Endothelial cell of umbilical vein (primary cell): ENCODE measurements at regions not wholly inside any gene's neighbourhood (a gene's known extent, or its start where the extent isn't known, plus 50 kb on each side); places are given as distances from the start of the nearest gene placed in this dataset.

Experiments used
- BruUV-seq: library from RNA; stranded (reverse); fragments of 400-500 nt; replicated peaks from 2 replicates; lab custom pipeline; 2021; lab: Mats Ljungman, UMichigan
- CTCF ChIA-PET: fragments of 300-600, 350-600 bp; sonication (Branson Sonifier 250); formaldehyde crosslinking; loops from one replicate; lab custom pipeline; 2021; ENCODE audit warnings: antibody characterized with exemption, inconsistent platforms; lab: Charles Lee
- POLR2A ChIA-PET: fragments of 300-600, 350-600 bp; sonication (Branson Sonifier 250); formaldehyde crosslinking; loops from one replicate; lab custom pipeline; 2021; ENCODE audit warnings: antibody characterized with exemption, inconsistent platforms; lab: Charles Lee
- DNase-seq: peaks from one replicate; pipeline ENCODE4 v3.0.0-alpha.2; 2011; ENCODE audit warnings: low read depth, low spot score
- FAIRE-seq: peaks from 2 replicates; lab custom pipeline; 2011; peaks lifted over from hg19 to GRCh38; lab: Jason Lieb, UNC
- H2AFZ ChIP-seq: 2 replicates; pipeline ENCODE4 v1.6.0; 2012; ENCODE audit warnings: low read depth, low read length, control low read depth, inconsistent platforms
- H3K27ac ChIP-seq: 2 replicates; pipeline ENCODE4 v1.5.1; 2011; ENCODE audit warnings: low read depth, mild to moderate bottlenecking, control low read depth, low read length, moderate library complexity; ENCODE audit not compliant: insufficient read depth
- H3K27me3 ChIP-seq, 2 experiments: 2 replicates each; pipeline versions ENCODE4 v1.6.0 to v1.6.1; 2011; ENCODE audit warnings: low read length in 2 of 2, mixed read lengths in 1 of 2; ENCODE audit not compliant: control insufficient read depth in 2 of 2, insufficient read depth in 2 of 2
- H3K36me3 ChIP-seq, 2 experiments: 2 replicates in 1 of 2; 3 replicates in 1 of 2; pipeline ENCODE4 v1.5.1; 2011; ENCODE audit warnings: low read length in 2 of 2, mild to moderate bottlenecking in 1 of 2, moderate library complexity in 1 of 2; ENCODE audit not compliant: control insufficient read depth in 2 of 2, insufficient read depth in 2 of 2; ENCODE audit errors: extremely low read depth in 1 of 2
- H3K4me1 ChIP-seq: 3 replicates; pipeline ENCODE4 v1.5.1; 2011; ENCODE audit warnings: mild to moderate bottlenecking, low read length; ENCODE audit not compliant: control insufficient read depth, insufficient read depth; ENCODE audit errors: extremely low read depth
- H3K4me2 ChIP-seq: 2 replicates; pipeline ENCODE4 v1.6.1; 2011; ENCODE audit warnings: low read length, control low read depth, mixed read lengths; ENCODE audit not compliant: insufficient read depth
- H3K4me3 ChIP-seq, 3 experiments: fragments of 200-600 bp in 1 of 3; sonication (generic), shearing (Covaris generic) in 1 of 3; replicated peaks in 1 of 3; 2 replicates each; pipeline ENCODE4 v1.5.1; 2011 to 2016; ENCODE audit warnings: control low read depth in 3 of 3, low read length in 3 of 3, mild to moderate bottlenecking in 2 of 3, inconsistent platforms in 1 of 3, low read depth in 1 of 3, moderate library complexity in 1 of 3; ENCODE audit not compliant: insufficient read depth in 1 of 3
- H3K79me2 ChIP-seq: 2 replicates; pipeline ENCODE4 v1.6.0; 2012; ENCODE audit warnings: low read length, inconsistent platforms; ENCODE audit not compliant: control insufficient read depth, insufficient read depth
- H3K9ac ChIP-seq: replicated peaks from 2 replicates; pipeline ENCODE3; 2011; ENCODE audit warnings: low read length, control low read depth; ENCODE audit not compliant: insufficient read depth; ENCODE audit errors: extremely low read depth
- H3K9me1 ChIP-seq: replicated peaks from 3 replicates; pipeline ENCODE4 v1.6.0; 2011; ENCODE audit warnings: mild to moderate bottlenecking, low read length; ENCODE audit not compliant: control insufficient read depth, insufficient read depth; ENCODE audit errors: extremely low read depth
- H3K9me3 ChIP-seq: replicated peaks from 2 replicates; pipeline ENCODE4 v1.5.1; 2012; ENCODE audit warnings: low read length, inconsistent platforms; ENCODE audit not compliant: control insufficient read depth, insufficient read depth
- H4K20me1 ChIP-seq: replicated peaks from 2 replicates; pipeline ENCODE3; 2011; ENCODE audit warnings: mild to moderate bottlenecking, low read length; ENCODE audit not compliant: control insufficient read depth, insufficient read depth; ENCODE audit errors: extremely low read depth
- EZH2 ChIP-seq: IDR thresholded peaks from 2 replicates; pipeline ENCODE4 v1.6.1; 2012; ENCODE audit warnings: borderline replicate concordance, low read depth, mild to moderate bottlenecking, moderate library complexity, low read length, inconsistent platforms; ENCODE audit not compliant: severe bottlenecking
- FOS ChIP-seq: IDR thresholded peaks from 2 replicates; pipeline ENCODE4 v1.6.1; 2011; ENCODE audit warnings: mild to moderate bottlenecking, low read length, moderate library complexity, borderline replicate concordance; ENCODE audit not compliant: insufficient read depth
- GATA2 ChIP-seq: IDR thresholded peaks from 2 replicates; pipeline ENCODE4 v1.7.0; 2011; ENCODE audit warnings: low read depth, mild to moderate bottlenecking, moderate library complexity, mixed read lengths, low read length; ENCODE audit not compliant: insufficient read length, insufficient read depth
- JUN ChIP-seq: IDR thresholded peaks from 2 replicates; pipeline ENCODE4 v1.6.1; 2011; ENCODE audit warnings: borderline replicate concordance, low read depth; ENCODE audit not compliant: insufficient read length, insufficient read depth
- MYC ChIP-seq: IDR thresholded peaks from one replicate; pipeline ENCODE4 v1.6.1; 2011; ENCODE audit warnings: mild to moderate bottlenecking, low read depth, low read length
- POLR2A ChIP-seq: IDR thresholded peaks from 2 replicates; pipeline ENCODE4 v1.6.1; 2012; ENCODE audit warnings: low read depth, mild to moderate bottlenecking, control low read depth, low read length
- POLR2AphosphoS5 ChIP-seq: IDR thresholded peaks from 2 replicates; pipeline ENCODE4 v1.6.1; 2012; ENCODE audit warnings: low read depth, mild to moderate bottlenecking, control low read depth, low read length, moderate library complexity; ENCODE audit not compliant: insufficient read depth
- dilution Hi-C: fragments of 300-500 bp; cut with MboI; formaldehyde crosslinking; loops from one replicate; pipeline ENCODE4 v1.15.0; 2019; ENCODE audit warnings: low sequenced_read_pairs; ENCODE audit not compliant: extremely low pct_ligation_motif_present
- intact Hi-C: fragments of 100-400 bp; cut with micrococcal nuclease; formaldehyde crosslinking; loops from one replicate; pipeline ENCODE4 v1.10.0; 2022
- TF ChIP-seq, protein P1 (sequence below): IDR thresholded peaks from 2 replicates; pipeline ENCODE4 v1.6.1; 2011; ENCODE audit not compliant: insufficient read depth, insufficient read length
- TF ChIP-seq, protein P2 (sequence below), 2 donors: IDR thresholded peaks; 1 replicate in 1 of 2; 2 replicates in 1 of 2; pipeline ENCODE4 v1.5.1; 2011; ENCODE audit warnings: low read length in 2 of 2, mild to moderate bottlenecking in 2 of 2, moderate library complexity in 2 of 2, control low read depth in 1 of 2, inconsistent platforms in 1 of 2, low read depth in 1 of 2; ENCODE audit not compliant: insufficient read depth in 1 of 2; ENCODE audit errors: extremely low read depth in 1 of 2

DNA sequence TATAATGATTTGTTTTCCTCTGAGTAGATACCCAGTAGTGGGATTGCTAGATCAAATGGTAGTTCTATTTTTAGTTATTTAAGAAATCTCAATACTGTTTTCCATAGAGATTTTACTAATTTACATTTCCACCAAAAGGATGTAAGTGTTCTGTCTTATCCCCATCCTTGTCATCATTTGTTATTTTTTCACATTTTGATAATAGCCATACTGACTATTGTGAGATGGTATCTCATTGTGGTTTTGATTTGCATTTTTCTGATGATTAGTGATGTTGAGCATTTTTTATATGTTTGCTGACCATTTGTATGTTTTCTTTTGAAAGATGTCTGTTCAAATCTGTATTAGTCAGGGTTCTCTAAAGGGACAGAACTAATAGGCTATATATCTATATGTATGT is 160.0 kb upstream of the TMEM229A start:
- Histone ChIP-seq H2AFZ (no peak overlapping the region), H3K9me1 (no peaks in the 10 kb centered on the region), H3K79me2 (no peaks in the 10 kb centered on the region), H3K9me3 (no peaks in the 10 kb centered on the region), H3K9ac (no peak overlapping the region), H3K27me3 (no peaks in the 10 kb centered on the region), H3K36me3 (no peaks in the 10 kb centered on the region), H3K4me3 (no peak overlapping the region), H4K20me1 (no peaks in the 10 kb centered on the region), H3K27ac (no peak overlapping the region), H3K4me1 (no peaks in the 10 kb centered on the region), H3K4me2 (no peak overlapping the region)
- intact Hi-C loops (no loop called here), dilution Hi-C loops (no loop called here)
- DNase-seq (no peak), FAIRE-seq (no peak)
- TF ChIP-seq GATA2 (no peak), JUN (no peak), POLR2AphosphoS5 (no peak), EZH2 (no peak), MYC (no peak), FOS (no peak), POLR2A (no peak)
- TF ChIP-seq, protein P1, sequence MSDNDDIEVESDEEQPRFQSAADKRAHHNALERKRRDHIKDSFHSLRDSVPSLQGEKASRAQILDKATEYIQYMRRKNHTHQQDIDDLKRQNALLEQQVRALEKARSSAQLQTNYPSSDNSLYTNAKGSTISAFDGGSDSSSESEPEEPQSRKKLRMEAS: no peak
- TF ChIP-seq, protein P2, sequence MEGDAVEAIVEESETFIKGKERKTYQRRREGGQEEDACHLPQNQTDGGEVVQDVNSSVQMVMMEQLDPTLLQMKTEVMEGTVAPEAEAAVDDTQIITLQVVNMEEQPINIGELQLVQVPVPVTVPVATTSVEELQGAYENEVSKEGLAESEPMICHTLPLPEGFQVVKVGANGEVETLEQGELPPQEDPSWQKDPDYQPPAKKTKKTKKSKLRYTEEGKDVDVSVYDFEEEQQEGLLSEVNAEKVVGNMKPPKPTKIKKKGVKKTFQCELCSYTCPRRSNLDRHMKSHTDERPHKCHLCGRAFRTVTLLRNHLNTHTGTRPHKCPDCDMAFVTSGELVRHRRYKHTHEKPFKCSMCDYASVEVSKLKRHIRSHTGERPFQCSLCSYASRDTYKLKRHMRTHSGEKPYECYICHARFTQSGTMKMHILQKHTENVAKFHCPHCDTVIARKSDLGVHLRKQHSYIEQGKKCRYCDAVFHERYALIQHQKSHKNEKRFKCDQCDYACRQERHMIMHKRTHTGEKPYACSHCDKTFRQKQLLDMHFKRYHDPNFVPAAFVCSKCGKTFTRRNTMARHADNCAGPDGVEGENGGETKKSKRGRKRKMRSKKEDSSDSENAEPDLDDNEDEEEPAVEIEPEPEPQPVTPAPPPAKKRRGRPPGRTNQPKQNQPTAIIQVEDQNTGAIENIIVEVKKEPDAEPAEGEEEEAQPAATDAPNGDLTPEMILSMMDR (IDR thresholded peaks at IDR 0.05; ENCODE audit: extremely low read depth in 1 of 2, insufficient read depth in 1 of 2, low read depth in 1 of 2, low read length in 2 of 2): no peak
- CTCF ChIA-PET: no interaction called here
- no TSS peak for BruUV-seq
- POLR2A ChIA-PET: no interaction called here
